OCI-LY3 (cell line): ENCODE measurements at regions not wholly inside any gene's neighbourhood (a gene's known extent, or its start where the extent isn't known, plus 50 kb on each side); places are given as distances from the start of the nearest gene placed in this dataset.

Experiments used
- H2AFZ ChIP-seq: fragments of 200-600, 300-600 bp; shearing (Covaris generic); 2 replicates; pipeline ENCODE4 v1.6.0; 2014; ENCODE audit warnings: antibody characterized with exemption, low read depth, low read length
- H3K27ac ChIP-seq: fragments of 200-600, 300-600 bp; sonication (generic); 2 replicates; pipeline ENCODE4 v1.5.1; 2014; ENCODE audit warnings: mild to moderate bottlenecking, low read length, moderate library complexity, mixed read lengths
- H3K27me3 ChIP-seq: fragments of 200-600, 300-600 bp; sonication (generic); 2 replicates; pipeline ENCODE4 v1.6.1; 2014; ENCODE audit warnings: low read depth, low read length, mixed read lengths
- H3K36me3 ChIP-seq: fragments of 200-600, 300-600 bp; sonication (generic); replicated peaks from 2 replicates; pipeline ENCODE3; 2014; ENCODE audit warnings: low read depth, low read length, mixed read lengths
- H3K4me1 ChIP-seq: fragments of 300-600, 200-600 bp; sonication (generic); 2 replicates; pipeline ENCODE4 v1.6.1; 2014; ENCODE audit warnings: low read length, mixed read lengths
- H3K4me2 ChIP-seq: fragments of 200-600, 300-600 bp; sonication (generic); 2 replicates; pipeline ENCODE4 v1.6.1; 2014; ENCODE audit warnings: low read length, mixed read lengths
- H3K4me3 ChIP-seq: fragments of 300-600, 200-600 bp; sonication (generic); 2 replicates; pipeline ENCODE4 v1.5.1; 2014; ENCODE audit warnings: antibody characterized with exemption, mild to moderate bottlenecking, low read length, moderate library complexity
- H3K79me2 ChIP-seq: fragments of 300-600, 200-600 bp; shearing (Covaris generic); 2 replicates; pipeline ENCODE4 v1.6.1; 2014; ENCODE audit warnings: mild to moderate bottlenecking, low read length, mixed read lengths
- H3K9ac ChIP-seq: fragments of 300-600, 200-600 bp; shearing (Covaris generic); 2 replicates; pipeline ENCODE4 v1.6.0; 2014; ENCODE audit warnings: mild to moderate bottlenecking, low read length, moderate library complexity
- H3K9me3 ChIP-seq: fragments of 200-600, 300-600 bp; shearing (Covaris generic); 2 replicates; pipeline ENCODE4 v1.6.1; 2014; ENCODE audit warnings: low read length, mixed read lengths; ENCODE audit not compliant: insufficient read depth
- H4K20me1 ChIP-seq: fragments of 200-600, 300-600 bp; sonication (generic); 2 replicates; pipeline ENCODE4 v1.6.1; 2016; ENCODE audit warnings: low read length, mixed read lengths; ENCODE audit not compliant: insufficient read depth
- EZH2phosphoT487 ChIP-seq: fragments of 200-600 bp; shearing (Covaris generic); IDR thresholded peaks from 2 replicates; pipeline ENCODE4 v1.6.1; 2018; ENCODE audit warnings: antibody characterized with exemption, mixed run types, low read depth
- TF ChIP-seq, protein P1 (sequence below): fragments of 200-600, 300-600 bp; sonication (generic); IDR thresholded peaks from 2 replicates; pipeline ENCODE4 v1.5.1; 2014; ENCODE audit warnings: antibody characterized with exemption, low read length, low read depth

DNA sequence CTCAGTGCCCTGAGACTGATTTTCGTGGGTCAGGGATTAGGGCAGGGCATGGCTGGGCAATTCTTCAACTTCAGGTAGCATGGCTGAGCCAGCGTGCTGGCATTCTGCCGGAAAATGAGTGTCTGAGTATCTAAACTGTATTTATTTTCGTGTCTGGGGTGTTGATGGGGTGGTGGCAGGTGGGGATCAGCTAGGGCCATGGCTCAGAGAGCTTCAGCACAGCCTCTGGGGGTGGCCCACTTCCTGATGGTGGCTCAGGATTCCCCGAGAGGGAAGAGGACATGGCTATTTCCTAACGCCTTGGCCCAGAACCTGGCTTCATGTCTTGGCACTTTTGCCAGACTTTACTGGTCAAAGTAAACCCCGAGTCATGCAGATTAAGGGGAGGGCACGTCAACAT is 260.5 kb downstream of the GADD45G start:
- H3K4me1 ChIP-seq = peaks cover 13% of the 10 kb centered on the region
- H4K20me1 ChIP-seq = no peaks in the 10 kb centered on the region
- H3K4me2 ChIP-seq = no peak overlapping the region
- TF ChIP-seq, protein P1, sequence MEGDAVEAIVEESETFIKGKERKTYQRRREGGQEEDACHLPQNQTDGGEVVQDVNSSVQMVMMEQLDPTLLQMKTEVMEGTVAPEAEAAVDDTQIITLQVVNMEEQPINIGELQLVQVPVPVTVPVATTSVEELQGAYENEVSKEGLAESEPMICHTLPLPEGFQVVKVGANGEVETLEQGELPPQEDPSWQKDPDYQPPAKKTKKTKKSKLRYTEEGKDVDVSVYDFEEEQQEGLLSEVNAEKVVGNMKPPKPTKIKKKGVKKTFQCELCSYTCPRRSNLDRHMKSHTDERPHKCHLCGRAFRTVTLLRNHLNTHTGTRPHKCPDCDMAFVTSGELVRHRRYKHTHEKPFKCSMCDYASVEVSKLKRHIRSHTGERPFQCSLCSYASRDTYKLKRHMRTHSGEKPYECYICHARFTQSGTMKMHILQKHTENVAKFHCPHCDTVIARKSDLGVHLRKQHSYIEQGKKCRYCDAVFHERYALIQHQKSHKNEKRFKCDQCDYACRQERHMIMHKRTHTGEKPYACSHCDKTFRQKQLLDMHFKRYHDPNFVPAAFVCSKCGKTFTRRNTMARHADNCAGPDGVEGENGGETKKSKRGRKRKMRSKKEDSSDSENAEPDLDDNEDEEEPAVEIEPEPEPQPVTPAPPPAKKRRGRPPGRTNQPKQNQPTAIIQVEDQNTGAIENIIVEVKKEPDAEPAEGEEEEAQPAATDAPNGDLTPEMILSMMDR = no peak
- TF ChIP-seq EZH2phosphoT487 = no peak
- H3K9ac ChIP-seq = no peak overlapping the region
- no peaks in the 10 kb centered on the region for H3K36me3 ChIP-seq
- no peak overlapping the region for H3K27ac ChIP-seq
- H3K4me3 ChIP-seq = no peak overlapping the region
- no peak overlapping the region for H2AFZ ChIP-seq
- no peaks in the 10 kb centered on the region for H3K79me2 ChIP-seq
- no peaks in the 10 kb centered on the region for H3K9me3 ChIP-seq
- no peaks in the 10 kb centered on the region for H3K27me3 ChIP-seq

DNA sequence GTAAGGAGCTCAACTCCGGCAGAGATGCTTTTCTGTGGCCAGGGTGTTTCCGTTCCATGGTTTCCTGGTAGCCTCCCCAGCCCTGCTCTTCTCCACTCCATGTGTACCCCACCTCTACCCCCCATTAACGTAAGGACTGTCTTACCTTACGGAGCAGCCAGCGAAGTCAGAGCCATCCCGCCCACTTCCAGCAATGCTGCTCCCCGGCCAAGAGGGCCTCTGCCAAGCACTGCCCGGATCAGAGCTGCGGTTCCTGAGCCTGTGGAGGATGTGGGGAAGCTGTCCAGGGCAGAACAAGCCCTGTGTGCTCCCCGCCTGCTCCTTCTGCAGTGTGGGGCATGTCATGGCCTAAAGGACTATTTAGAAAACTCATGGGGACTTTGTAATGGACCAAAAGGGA is 261.2 kb downstream of the GADD45G start:
- no peaks in the 10 kb centered on the region for H3K9me3 ChIP-seq
- TF ChIP-seq, protein P1 = no peak
- TF ChIP-seq EZH2phosphoT487 = no peak
- no peak overlapping the region for H3K4me3 ChIP-seq
- no peaks in the 10 kb centered on the region for H3K27me3 ChIP-seq
- no peaks in the 10 kb centered on the region for H4K20me1 ChIP-seq
- H3K36me3 ChIP-seq = no peaks in the 10 kb centered on the region
- H3K27ac ChIP-seq = no peak overlapping the region
- no peaks in the 10 kb centered on the region for H3K79me2 ChIP-seq
- no peak overlapping the region for H3K9ac ChIP-seq
- H3K4me2 ChIP-seq = no peak overlapping the region
- peaks cover 13% of the 10 kb centered on the region for H3K4me1 ChIP-seq
- no peak overlapping the region for H2AFZ ChIP-seq

DNA sequence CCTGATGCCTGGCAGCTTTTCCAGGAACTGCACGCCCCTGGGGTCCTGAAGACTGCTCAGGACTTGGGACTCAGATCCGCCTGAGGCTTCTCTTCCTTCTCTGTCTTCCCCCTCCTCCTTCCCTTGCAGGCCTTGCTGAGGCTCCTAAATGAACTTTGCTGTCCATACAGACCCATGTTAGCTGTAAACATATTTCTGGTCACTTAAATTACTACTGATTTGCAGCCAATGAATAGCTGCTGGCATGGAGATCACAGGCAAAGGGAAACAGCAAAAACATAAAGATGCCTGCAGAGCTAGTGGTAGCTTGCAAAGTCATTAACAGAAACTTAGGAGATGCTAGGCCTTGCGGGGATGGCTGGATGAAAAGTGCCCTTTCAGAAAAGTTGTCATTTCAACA is 261.9 kb downstream of the GADD45G start:
- Histone ChIP-seq H3K4me3 (no peak overlapping the region), H3K36me3 (no peaks in the 10 kb centered on the region), H2AFZ (no peak overlapping the region), H3K4me1 (peaks cover 13% of the 10 kb centered on the region), H3K9ac (no peak overlapping the region), H4K20me1 (no peaks in the 10 kb centered on the region), H3K27ac (no peak overlapping the region), H3K79me2 (no peaks in the 10 kb centered on the region), H3K27me3 (no peaks in the 10 kb centered on the region), H3K4me2 (no peak overlapping the region), H3K9me3 (no peaks in the 10 kb centered on the region)
- TF ChIP-seq, protein P1 = no peak
- no peak for TF ChIP-seq EZH2phosphoT487

DNA sequence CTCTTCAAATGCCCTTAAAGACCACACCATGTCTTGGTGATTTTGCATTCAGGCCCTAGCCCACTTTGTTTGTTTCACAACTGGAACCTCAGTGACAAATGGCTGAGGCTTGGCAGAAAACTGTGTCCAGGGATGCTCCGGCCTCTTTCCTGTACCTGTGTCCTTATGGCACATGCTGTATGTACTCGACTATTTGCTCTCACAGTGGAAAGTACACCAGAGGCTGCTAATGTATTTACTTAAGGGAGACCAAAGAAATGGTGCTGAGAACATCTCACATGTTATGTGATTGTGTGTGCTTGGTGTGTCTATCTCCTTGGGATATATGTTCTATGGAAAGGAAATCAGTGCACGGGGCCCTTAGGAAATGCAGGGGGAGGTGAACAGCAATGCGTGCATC is 263.3 kb downstream of the GADD45G start:
- H4K20me1 ChIP-seq = no peaks in the 10 kb centered on the region
- TF ChIP-seq, protein P1 = no peak
- TF ChIP-seq EZH2phosphoT487 = no peak
- H3K4me3 ChIP-seq = no peak overlapping the region
- no peaks in the 10 kb centered on the region for H3K27me3 ChIP-seq
- no peak overlapping the region for H3K27ac ChIP-seq
- no peaks in the 10 kb centered on the region for H3K79me2 ChIP-seq
- no peak overlapping the region for H3K4me2 ChIP-seq
- H3K4me1 ChIP-seq = peaks cover 6% of the 10 kb centered on the region
- H3K36me3 ChIP-seq = no peaks in the 10 kb centered on the region
- no peak overlapping the region for H2AFZ ChIP-seq
- H3K9ac ChIP-seq = no peak overlapping the region
- no peaks in the 10 kb centered on the region for H3K9me3 ChIP-seq
